HFF-Myc (cell line): ENCODE measurements at regions not wholly inside any gene's neighbourhood (a gene's known extent, or its start where the extent isn't known, plus 50 kb on each side); places are given as distances from the start of the nearest gene placed in this dataset.

Source experiments
- DNase-seq: peaks from one replicate; pipeline ENCODE4 v3.0.0-alpha.2; 2011; ENCODE audit warnings: low read depth; ENCODE audit errors: extremely low read depth
- H3K4me3 ChIP-seq: replicated peaks from 2 replicates; pipeline ENCODE4 v1.5.1; 2011; ENCODE audit warnings: low read depth, mild to moderate bottlenecking, control low read depth, low read length
- TF ChIP-seq, protein P1 (sequence below): IDR thresholded peaks from 2 replicates; pipeline ENCODE4 v1.5.1; 2012; ENCODE audit warnings: mild to moderate bottlenecking, low read depth, low read length, control low read depth; ENCODE audit errors: missing control alignments

DNA sequence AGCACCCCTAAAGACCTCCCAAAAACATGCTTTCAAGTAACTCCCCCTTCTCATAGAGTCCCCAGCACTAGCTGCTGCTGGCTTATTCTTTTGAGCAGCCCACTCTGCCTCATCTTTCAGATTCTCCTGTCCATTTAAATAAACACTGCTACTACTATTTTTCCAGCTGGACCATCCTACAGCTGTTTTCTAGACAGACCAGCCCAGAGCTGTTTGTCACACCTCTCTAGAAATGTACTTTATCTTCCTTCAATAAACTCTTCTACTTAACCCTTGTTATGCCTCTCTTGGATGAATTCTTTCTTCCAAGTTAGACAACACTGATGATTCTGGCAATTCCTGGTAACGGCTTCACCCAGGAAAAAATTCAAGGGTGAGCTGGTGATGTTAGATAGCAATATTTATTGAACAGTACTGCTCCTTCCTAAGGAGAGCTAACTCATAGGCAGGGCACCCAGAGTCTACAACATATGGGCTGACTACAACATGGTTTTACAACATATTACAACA lies 995.7 kb downstream of the LRFN5 start:
- TF ChIP-seq, protein P1, sequence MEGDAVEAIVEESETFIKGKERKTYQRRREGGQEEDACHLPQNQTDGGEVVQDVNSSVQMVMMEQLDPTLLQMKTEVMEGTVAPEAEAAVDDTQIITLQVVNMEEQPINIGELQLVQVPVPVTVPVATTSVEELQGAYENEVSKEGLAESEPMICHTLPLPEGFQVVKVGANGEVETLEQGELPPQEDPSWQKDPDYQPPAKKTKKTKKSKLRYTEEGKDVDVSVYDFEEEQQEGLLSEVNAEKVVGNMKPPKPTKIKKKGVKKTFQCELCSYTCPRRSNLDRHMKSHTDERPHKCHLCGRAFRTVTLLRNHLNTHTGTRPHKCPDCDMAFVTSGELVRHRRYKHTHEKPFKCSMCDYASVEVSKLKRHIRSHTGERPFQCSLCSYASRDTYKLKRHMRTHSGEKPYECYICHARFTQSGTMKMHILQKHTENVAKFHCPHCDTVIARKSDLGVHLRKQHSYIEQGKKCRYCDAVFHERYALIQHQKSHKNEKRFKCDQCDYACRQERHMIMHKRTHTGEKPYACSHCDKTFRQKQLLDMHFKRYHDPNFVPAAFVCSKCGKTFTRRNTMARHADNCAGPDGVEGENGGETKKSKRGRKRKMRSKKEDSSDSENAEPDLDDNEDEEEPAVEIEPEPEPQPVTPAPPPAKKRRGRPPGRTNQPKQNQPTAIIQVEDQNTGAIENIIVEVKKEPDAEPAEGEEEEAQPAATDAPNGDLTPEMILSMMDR, result no peak
- no peak for DNase-seq
- no peak overlapping the region for H3K4me3 ChIP-seq

DNA sequence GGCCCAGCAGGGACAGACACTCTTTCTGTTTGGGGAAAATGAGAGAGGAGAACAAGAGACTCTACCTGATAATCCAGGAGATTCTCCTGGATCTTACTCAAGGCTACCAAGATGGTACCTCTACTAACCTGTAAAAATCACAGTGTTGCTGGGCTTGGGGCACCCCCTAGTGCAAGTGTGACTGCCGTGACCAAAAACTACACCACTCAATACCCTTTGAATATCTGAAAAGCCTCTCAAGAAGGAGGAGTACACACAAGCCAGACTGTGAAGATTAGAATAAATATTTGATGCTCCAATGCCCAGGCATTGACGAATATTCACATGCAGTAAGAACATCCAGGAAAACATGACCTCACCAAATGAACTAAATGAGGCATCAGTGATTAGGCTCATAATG lies 965.4 kb downstream of the LRFN5 start:
- TF ChIP-seq, protein P1, result no peak
- DNase-seq, result no peak
- H3K4me3 ChIP-seq, result no peak overlapping the region

DNA sequence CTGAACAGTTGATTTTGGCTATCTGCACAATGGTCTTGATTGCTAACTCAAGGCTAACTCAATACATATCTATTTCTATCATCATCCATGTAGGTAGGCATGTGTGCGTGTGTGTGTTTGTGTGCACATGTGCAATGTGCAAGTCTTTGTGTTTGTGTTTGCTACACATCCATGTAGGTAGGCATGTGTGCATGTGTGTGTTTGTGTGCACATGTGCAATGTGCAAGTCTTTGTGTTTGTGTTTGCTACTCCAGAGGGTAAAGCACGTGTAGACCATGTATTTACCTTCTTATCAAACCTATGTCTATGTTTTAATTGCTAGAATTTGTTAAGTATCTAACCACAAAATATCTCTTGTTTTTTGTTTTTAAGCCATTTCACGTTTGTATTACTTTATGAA lies 962.6 kb downstream of the LRFN5 start:
- TF ChIP-seq, protein P1, result no peak
- H3K4me3 ChIP-seq, result no peak overlapping the region
- DNase-seq, result no peak

DNA sequence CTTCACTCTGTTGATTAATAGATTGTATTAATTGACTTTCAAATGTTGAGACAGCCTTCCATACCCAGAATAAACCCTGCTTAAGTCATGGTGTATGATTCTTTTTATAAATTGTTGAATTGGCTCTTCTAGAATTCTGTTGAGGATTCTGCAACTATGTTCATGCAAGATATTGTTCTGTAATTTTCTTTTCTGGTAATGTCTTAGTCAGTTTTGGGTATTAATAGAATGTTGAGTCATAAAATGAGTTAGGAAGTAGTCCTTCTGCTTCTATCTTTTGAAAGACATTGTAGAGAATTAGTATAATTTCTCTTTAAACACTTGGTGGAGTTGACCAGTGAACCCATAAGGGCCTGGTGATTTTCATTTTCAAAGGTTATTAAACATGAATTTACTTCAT lies 958.9 kb downstream of the LRFN5 start:
- no peak overlapping the region for H3K4me3 ChIP-seq
- TF ChIP-seq, protein P1, result no peak
- DNase-seq, result no peak

DNA sequence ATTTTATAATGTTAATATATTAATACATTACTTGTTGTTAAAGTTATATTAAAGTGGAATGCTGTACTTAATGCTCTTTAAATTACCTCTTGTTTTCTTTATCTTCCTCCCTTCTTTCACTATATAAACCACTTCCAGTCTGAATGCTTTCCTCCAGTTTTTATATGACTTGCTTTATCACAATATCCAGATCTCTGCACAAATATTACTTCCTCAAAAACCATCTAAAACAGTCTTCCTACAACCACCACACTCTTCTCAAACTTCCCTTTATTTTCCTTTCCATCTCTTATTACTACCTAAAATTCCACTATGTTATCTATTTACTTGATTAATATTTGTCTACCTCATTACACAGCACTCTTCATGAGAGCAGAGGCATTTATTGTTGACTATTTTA lies 956.6 kb downstream of the LRFN5 start:
- TF ChIP-seq, protein P1, result no peak
- H3K4me3 ChIP-seq, result no peak overlapping the region
- no peak for DNase-seq

DNA sequence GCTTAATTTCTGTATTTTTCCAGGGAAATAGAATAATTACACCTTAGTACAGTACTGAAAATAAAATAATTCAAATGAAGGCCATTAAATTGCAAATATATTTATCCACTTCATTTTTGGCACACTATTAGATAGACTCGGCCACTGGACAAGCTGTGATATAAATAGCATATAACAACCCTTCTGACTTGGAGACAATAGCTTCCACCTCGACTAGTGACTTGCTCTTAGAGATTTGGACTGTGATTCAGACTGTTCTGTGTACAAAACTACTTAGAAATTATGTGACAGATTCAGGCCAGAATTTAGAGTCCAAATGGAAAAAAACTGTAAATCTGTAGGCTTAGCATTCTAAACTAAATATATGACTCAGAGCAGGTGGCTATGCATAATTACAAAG lies 949.9 kb downstream of the LRFN5 start:
- TF ChIP-seq, protein P1, result no peak
- no peak overlapping the region for H3K4me3 ChIP-seq
- no peak for DNase-seq

DNA sequence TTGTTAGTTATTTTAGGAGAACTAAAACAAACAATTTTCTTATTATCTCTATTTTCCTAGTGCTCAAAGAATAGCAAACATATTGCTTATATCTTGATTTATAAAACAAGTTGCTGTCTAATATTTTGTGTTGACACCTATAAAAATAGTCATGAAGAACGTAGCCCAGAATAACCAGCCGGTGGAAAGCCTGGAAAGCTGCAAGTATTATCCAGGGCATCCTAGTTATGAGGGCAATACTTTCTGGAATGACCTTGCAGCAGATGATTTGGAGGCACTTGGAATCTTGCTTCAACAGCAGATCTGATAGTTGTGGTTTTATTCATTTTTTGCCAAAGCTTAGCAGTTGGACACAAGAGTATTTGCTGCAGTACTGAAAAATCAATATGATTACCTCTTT lies 948.7 kb downstream of the LRFN5 start:
- no peak for DNase-seq
- TF ChIP-seq, protein P1, result no peak
- no peak overlapping the region for H3K4me3 ChIP-seq
